Heart left ventricle (tissue), 16 donors: ENCODE measurements at regions not wholly inside any gene's neighbourhood (a gene's known extent, or its start where the extent isn't known, plus 50 kb on each side); places are given as distances from the start of the nearest gene placed in this dataset.
"Not testable (repeated sequence)": the region's sequence is repeated elsewhere in the genome, so short reads cannot be mapped to it uniquely, and the experiment has no call there.

Experiments
- ATAC-seq, 4 donors: fragments of 200-7000 bp; cut with Tn5 transposase; one replicate each; pipeline ENCODE4 v1.9.1; 2020 to 2022; ENCODE audit warnings: moderate library complexity in 4 of 4, mild to moderate bottlenecking in 3 of 4, moderate number of reproducible peaks in 1 of 4
- DNase-seq, 5 donors: peaks; one replicate each; pipeline ENCODE4 v3.0.0-alpha.2; 2020
- H3K27ac ChIP-seq, 12 donors: fragments of 200-600 bp; sonication (generic) in 4 of 12; one replicate each; pipeline versions ENCODE4 v1.5.0 to v1.8.0; 2016 to 2022; ENCODE audit warnings: mild to moderate bottlenecking in 2 of 12
- H3K27me3 ChIP-seq, 9 donors: fragments of 200-600 bp; sonication (generic) in 2 of 9; one replicate each; pipeline versions ENCODE4 v1.5.1 to v1.8.0; 2016 to 2022; ENCODE audit warnings: mild to moderate bottlenecking in 3 of 9
- H3K36me3 ChIP-seq, 9 donors: fragments of 200-600 bp; sonication (generic) in 2 of 9; one replicate each; pipeline versions ENCODE4 v1.5.0 to v1.8.0; 2018 to 2022; ENCODE audit warnings: mild to moderate bottlenecking in 2 of 9
- H3K4me1 ChIP-seq, 12 donors: fragments of 200-600 bp; sonication (generic) in 4 of 12; one replicate each; pipeline versions ENCODE4 v1.5.0 to v1.8.0; 2016 to 2022; ENCODE audit warnings: mild to moderate bottlenecking in 3 of 12
- H3K4me3 ChIP-seq, 12 donors: fragments of 200-600 bp; sonication (generic) in 4 of 12; one replicate each; pipeline versions ENCODE4 v1.5.0 to v1.8.0; 2017 to 2022; ENCODE audit warnings: mild to moderate bottlenecking in 9 of 12, moderate library complexity in 4 of 12
- H3K9me3 ChIP-seq, 12 donors: fragments of 200-600 bp; sonication (generic) in 4 of 12; one replicate each; pipeline versions ENCODE4 v1.5.0 to v1.8.0; 2016 to 2022; ENCODE audit warnings: mild to moderate bottlenecking in 1 of 12
- POLR2A ChIP-seq, 2 donors: fragments of 450-650 bp; IDR thresholded peaks; one replicate each; pipeline ENCODE4 v1.6.1; 2017; ENCODE audit warnings: antibody characterized with exemption in 2 of 2, mild to moderate bottlenecking in 2 of 2, moderate library complexity in 2 of 2
- whole genome bisulfite sequencing, 4 donors: extraction: QIAGEN DNeasy Blood & Tissue Kit in 2 of 4; methylation state at CpG; one replicate each; pipeline versions ENCODE4 v1.1.5 to v1.1.7; 2013 to 2018; 5-methylcytosine and 5-hydroxymethylcytosine counted together
- intact Hi-C, 10 donors: fragments of 100-400 bp; cut with DNase I; formaldehyde crosslinking; loops; one replicate each; pipeline versions ENCODE4 v1.11.1 to v1.14.2; 2022
- TF ChIP-seq, protein P1 (sequence below), 12 donors: fragments of 200-600 bp; sonication (generic) in 4 of 12; IDR thresholded peaks; one replicate each; pipeline versions ENCODE4 v1.5.0 to v1.8.0; 2018 to 2022; ENCODE audit warnings: antibody characterized with exemption in 12 of 12, mild to moderate bottlenecking in 5 of 12
- donor health status: ischemic (EF 13 %, LVEDD 7.1; RV severe dilation, severe dysfunction).
- donor health status: healthy with polysubstance abuse.
- donor health status: DM: no; HTN: yes; CAD: no.
- donor health status: DM: no; HTN: no; CAD: no.
- donor health status: ischemic (EF 25% LVEDD 6.9; RV normal size, moderate dysfunction).
- donor health status: ischemic (EF 25% LVEDD 5.7; RV mildly dilated, moderate dysfunction).
- donor health status: healthy.
- donor health status: DM: yes; HTN: yes; CAD: no.
- donor health status: ischemic (EF 35%, LVEDD 5.7; RV mildly dilated, moderate dysfunction).
- donor health status: nonischemic (EF 11% LVEDD 7.7; RV severe dilation, severe dysfunction).
- donor health status: DM: yes; HTN: yes; CAD: no.
- donor health status: PGD.
- donor health status: ischemic (EF 29% LVEDD 5.4; RV normal size, mild dysfunction).
- donor health status: nonischemic (EF 23%, LVEDD 6.1; RV moderate dilation, normal function).

DNA sequence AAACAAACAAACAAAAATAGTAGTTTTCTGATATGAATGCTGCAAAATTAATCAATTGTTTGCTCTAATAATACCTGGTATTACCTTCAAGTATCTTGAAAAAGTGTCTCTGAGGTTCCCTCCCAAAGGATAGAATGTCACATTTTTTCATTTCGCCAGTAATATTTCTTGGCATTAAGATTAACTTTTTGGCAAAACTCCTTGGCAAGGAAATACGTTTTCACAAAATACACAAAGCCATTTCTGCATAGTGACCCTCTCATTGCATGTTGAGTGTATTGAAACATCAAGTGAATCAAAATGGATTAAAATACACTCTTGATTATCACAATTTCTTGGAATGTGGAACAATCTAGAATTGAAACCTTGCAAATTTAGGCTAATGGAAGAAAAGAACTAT is 230.5 kb downstream of the ATPSCKMT start:
- Histone ChIP-seq H3K4me3 (no peak overlapping the region), H3K36me3 (no peaks in the 10 kb centered on the region), H3K27ac (no peak overlapping the region), H3K27me3 (no peaks in the 10 kb centered on the region), H3K4me1 (no peaks in the 10 kb centered on the region), H3K9me3 (peaks cover 0 to 30% (median 0%) of the 10 kb centered on the region in 12 donors)
- TF ChIP-seq POLR2A (IDR thresholded peaks at IDR 0.05), result no peak
- TF ChIP-seq, protein P1, sequence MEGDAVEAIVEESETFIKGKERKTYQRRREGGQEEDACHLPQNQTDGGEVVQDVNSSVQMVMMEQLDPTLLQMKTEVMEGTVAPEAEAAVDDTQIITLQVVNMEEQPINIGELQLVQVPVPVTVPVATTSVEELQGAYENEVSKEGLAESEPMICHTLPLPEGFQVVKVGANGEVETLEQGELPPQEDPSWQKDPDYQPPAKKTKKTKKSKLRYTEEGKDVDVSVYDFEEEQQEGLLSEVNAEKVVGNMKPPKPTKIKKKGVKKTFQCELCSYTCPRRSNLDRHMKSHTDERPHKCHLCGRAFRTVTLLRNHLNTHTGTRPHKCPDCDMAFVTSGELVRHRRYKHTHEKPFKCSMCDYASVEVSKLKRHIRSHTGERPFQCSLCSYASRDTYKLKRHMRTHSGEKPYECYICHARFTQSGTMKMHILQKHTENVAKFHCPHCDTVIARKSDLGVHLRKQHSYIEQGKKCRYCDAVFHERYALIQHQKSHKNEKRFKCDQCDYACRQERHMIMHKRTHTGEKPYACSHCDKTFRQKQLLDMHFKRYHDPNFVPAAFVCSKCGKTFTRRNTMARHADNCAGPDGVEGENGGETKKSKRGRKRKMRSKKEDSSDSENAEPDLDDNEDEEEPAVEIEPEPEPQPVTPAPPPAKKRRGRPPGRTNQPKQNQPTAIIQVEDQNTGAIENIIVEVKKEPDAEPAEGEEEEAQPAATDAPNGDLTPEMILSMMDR (IDR thresholded peaks at IDR 0.05), result no peak
- DNase-seq, result no peak
- 23 to 35% (median 27%) methylated on average over 2 of the region's 2 CpGs for WGBS, 4 donors
- intact Hi-C loops, result no loop called here
- ATAC-seq, result no peak

DNA sequence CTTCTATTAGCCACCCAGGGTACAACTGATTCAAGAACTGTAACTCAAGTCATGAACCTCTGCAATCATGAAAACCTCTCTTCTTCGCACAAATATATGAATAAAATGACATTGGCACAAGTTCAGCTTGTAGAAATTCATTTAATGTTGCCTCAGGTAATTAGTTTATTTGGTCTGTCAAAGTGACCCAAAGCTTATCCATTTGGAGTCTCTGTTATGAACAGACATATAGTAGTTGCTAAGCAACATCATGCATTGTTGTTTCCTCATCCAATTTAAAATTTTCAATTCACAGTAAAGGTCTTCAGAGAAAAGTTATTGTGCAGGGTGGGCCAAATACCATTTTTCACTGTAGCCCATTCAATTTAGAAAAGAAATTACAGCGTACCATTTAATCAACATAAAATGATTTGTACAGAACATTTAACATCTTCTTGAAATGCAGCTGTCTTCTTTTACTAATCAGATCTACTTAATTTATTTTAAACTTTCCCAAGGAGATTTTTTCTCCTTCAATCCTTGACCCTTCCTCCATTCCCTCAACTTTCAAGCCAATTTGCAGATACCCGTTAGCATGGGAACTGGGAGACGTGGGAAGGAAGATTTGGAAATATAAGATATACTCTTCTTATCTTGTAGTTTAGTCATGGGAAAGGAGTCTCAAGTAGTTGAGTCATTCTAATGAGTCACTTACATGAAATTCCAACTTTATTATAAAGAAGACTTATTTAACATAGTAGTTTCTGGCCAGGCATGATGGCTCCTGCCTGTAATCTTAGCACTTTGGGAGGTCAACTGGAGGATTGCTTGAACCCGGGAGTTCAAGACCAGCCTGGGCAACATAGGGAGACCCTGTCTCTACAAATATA is 231.3 kb downstream of the ATPSCKMT start:
- H3K4me1 ChIP-seq, result no peaks in the 10 kb centered on the region
- no peaks in the 10 kb centered on the region for H3K27me3 ChIP-seq
- H3K4me3 ChIP-seq, result no peak overlapping the region
- TF ChIP-seq, protein P1 (IDR thresholded peaks at IDR 0.05), result no peak
- TF ChIP-seq POLR2A (IDR thresholded peaks at IDR 0.05), result no peak
- no peaks in the 10 kb centered on the region for H3K36me3 ChIP-seq
- 61 to 77% (median 69%) methylated on average over 5 of the region's 5 CpGs for WGBS, 4 donors
- no peak for ATAC-seq
- no peak overlapping the region for H3K27ac ChIP-seq
- no peak for DNase-seq
- peaks cover 0 to 22% (median 0%) of the 10 kb centered on the region in 12 donors for H3K9me3 ChIP-seq
- intact Hi-C loops, result no loop called here

DNA sequence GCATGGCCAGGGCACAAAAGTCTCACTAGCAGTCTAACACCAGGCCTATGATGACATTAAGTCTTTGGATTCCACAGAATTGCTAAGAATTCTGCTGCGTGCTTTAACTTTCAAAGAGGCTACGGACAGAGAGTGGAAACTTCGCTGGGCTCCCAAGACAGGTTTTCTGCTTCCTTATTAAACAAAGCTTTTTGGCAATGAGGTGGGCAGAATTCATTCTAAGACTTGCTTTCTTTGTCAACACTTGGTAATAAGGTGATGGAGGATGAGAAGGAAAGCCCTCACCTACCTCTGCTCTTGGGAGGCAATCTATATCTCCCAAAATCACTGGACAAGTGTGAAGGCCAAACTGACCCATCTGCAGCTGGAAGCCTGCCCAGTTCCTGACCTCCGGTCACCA is 231.9 kb downstream of the ATPSCKMT start:
- intact Hi-C loops, result no loop called here
- peaks cover 0 to 16% (median 0%) of the 10 kb centered on the region in 12 donors for H3K9me3 ChIP-seq
- H3K4me1 ChIP-seq, result no peaks in the 10 kb centered on the region
- no peaks in the 10 kb centered on the region for H3K27me3 ChIP-seq
- WGBS, 4 donors, result 74 to 92% (median 79%) methylated on average over 4 of the region's 4 CpGs
- DNase-seq (no peak), ATAC-seq (no peak)
- no peak overlapping the region for H3K4me3 ChIP-seq
- TF ChIP-seq, protein P1 (IDR thresholded peaks at IDR 0.05), result no peak
- no peak for TF ChIP-seq POLR2A (IDR thresholded peaks at IDR 0.05)
- H3K36me3 ChIP-seq, result no peaks in the 10 kb centered on the region
- no peak overlapping the region for H3K27ac ChIP-seq

DNA sequence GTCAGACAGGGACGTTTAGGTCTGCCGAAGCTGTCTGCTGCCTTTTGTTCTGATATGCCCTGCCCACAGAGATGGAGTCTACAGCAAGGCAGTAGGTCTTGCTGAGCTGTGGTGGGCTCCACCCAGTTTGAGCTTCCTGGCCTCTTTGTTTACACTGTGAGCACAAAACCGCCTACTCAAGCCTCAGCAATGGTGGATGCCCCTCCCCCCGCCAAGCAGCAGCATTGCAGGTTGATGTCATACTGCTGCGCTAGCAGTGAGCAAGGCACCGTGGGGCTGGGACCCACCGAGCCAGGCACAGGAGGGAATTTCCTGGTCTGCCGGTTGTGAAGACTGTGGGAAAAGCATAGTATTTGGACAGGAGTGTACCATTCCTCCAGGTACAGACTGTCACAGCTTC is 233.1 kb downstream of the ATPSCKMT start:
- not testable (repeated sequence) for ATAC-seq

DNA sequence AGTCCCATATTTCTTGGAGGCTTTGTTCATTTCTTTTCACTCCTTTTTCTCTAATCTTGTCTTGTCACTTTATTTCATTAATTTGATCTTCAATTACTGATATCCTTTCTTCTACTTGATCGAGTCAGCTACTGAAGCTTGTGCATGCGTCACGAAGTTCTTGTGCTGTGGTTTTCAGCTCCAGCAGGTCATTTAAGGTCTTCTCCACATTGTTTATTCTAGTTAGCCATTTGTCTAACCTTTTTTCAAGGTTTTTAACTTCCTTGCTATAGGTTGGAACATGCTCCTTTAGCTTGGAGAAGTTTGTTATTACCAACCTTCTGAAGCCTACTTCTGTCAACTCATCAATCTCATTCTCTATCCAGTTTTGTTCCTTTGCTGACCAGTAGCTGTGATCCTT is 234.0 kb downstream of the ATPSCKMT start:
- ATAC-seq, H3K27ac ChIP-seq, H3K36me3 ChIP-seq, DNase-seq, intact Hi-C loops, H3K4me1 ChIP-seq, H3K27me3 ChIP-seq, H3K9me3 ChIP-seq, H3K4me3 ChIP-seq: not testable (repeated sequence)
- 92 to 93% (median 93%) methylated on average over 3 of the region's 3 CpGs for WGBS, 4 donors

More for the DNA sequence above, 233.1 kb downstream of the ATPSCKMT start:
- H3K9me3 ChIP-seq, intact Hi-C loops, H3K4me3 ChIP-seq, DNase-seq, H3K27ac ChIP-seq, H3K36me3 ChIP-seq, H3K4me1 ChIP-seq, H3K27me3 ChIP-seq: not testable (repeated sequence)
- 60 to 76% (median 68%) methylated on average over 4 to 8 of the region's 8 CpGs for WGBS, 4 donors
